GM18505 (cell line): ENCODE measurements at regions not wholly inside any gene's neighbourhood (a gene's known extent, or its start where the extent isn't known, plus 50 kb on each side); places are given as distances from the start of the nearest gene placed in this dataset.
"Not testable (repeated sequence)": the region's sequence is repeated elsewhere in the genome, so short reads cannot be mapped to it uniquely, and the experiment has no call there.

Experiments
- ATAC-seq: cut with Tn5 transposase; IDR thresholded peaks from one replicate; pipeline ENCODE4 v1.9.1; 2021; ENCODE audit not compliant: unreplicated experiment
- POLR2A ChIP-seq: IDR thresholded peaks from 4 replicates; pipeline ENCODE4 v1.6.1; 2011; ENCODE audit warnings: borderline replicate concordance; ENCODE audit not compliant: insufficient read depth, insufficient read length; ENCODE audit errors: extremely low read depth

- ATAC-seq = no peak
Observed at GRCh38 chr17:70321352-70321751, 152.0 kb downstream of the KCNJ2 start.

GRCh38 chr17:70323269-70323668, 153.9 kb downstream of the KCNJ2 start:
- no peak for ATAC-seq
- no peak for TF ChIP-seq POLR2A

More at GRCh38 chr17:70321352-70321751, 152.0 kb downstream of the KCNJ2 start:
- no peak for TF ChIP-seq POLR2A

- no peak for ATAC-seq
- TF ChIP-seq POLR2A = no peak
Observed at GRCh38 chr17:70324031-70324430, 154.7 kb downstream of the KCNJ2 start.

- no peak for ATAC-seq
- no peak for TF ChIP-seq POLR2A
Observed at GRCh38 chr17:70327279-70327678, 157.9 kb downstream of the KCNJ2 start.

GRCh38 chr17:70327723-70328122, 158.4 kb downstream of the KCNJ2 start:
- ATAC-seq = no peak
- TF ChIP-seq POLR2A = no peak

- no peak for ATAC-seq
- TF ChIP-seq POLR2A = no peak
Observed at GRCh38 chr17:70329721-70330120, 160.4 kb downstream of the KCNJ2 start.

GRCh38 chr17:70331066-70331465, 161.7 kb downstream of the KCNJ2 start:
- ATAC-seq = not testable (repeated sequence)

- no peak for TF ChIP-seq POLR2A
- ATAC-seq = no peak
Observed at GRCh38 chr17:70332356-70333210, 163.3 kb downstream of the KCNJ2 start.

- ATAC-seq = no peak
- no peak for TF ChIP-seq POLR2A
Observed at GRCh38 chr17:70336411-70336810, 167.1 kb downstream of the KCNJ2 start.

- ATAC-seq = no peak
- TF ChIP-seq POLR2A = no peak
Observed at GRCh38 chr17:70338946-70339354, 169.6 kb downstream of the KCNJ2 start.

- ATAC-seq = no peak
- TF ChIP-seq POLR2A = no peak
Observed at GRCh38 chr17:70343114-70343513, 173.8 kb downstream of the KCNJ2 start.

- ATAC-seq = no peak
- no peak for TF ChIP-seq POLR2A
Observed at GRCh38 chr17:70344386-70345060, 175.2 kb downstream of the KCNJ2 start.

GRCh38 chr17:70345061-70345460, 175.7 kb downstream of the KCNJ2 start:
- no peak for ATAC-seq
- no peak for TF ChIP-seq POLR2A

- no peak for ATAC-seq
- TF ChIP-seq POLR2A = no peak
Observed at GRCh38 chr17:70352834-70353233, 183.5 kb downstream of the KCNJ2 start.
